NOMO-1 treated with dmso at 0.1 percent for 144 hours (cell line): ENCODE measurements at regions not wholly inside any gene's neighbourhood (a gene's known extent, or its start where the extent isn't known, plus 50 kb on each side); places are given as distances from the start of the nearest gene placed in this dataset.

ENCODE experiments used
- DNase-seq: peaks from one replicate; lab custom pipeline; 2025; ENCODE audit not compliant: unreplicated experiment; lab: John Stamatoyannopoulos, UW

- no peak for DNase-seq
Observed at GRCh38 chr18:39751161-39751560, 2185.6 kb upstream of the CELF4 start.

- no peak for DNase-seq
Observed at GRCh38 chr18:39749154-39749553, 2183.6 kb upstream of the CELF4 start.

- DNase-seq = no peak
Observed at GRCh38 chr18:39748727-39749126, 2183.1 kb upstream of the CELF4 start.

GRCh38 chr18:39746201-39746600 is 2180.6 kb upstream of the CELF4 start:
- DNase-seq = no peak

GRCh38 chr18:39743463-39743862 is 2177.9 kb upstream of the CELF4 start:
- no peak for DNase-seq

GRCh38 chr18:39741755-39742466 is 2176.3 kb upstream of the CELF4 start:
- no peak for DNase-seq

- DNase-seq = no peak
Observed at GRCh38 chr18:39737869-39738268, 2172.3 kb upstream of the CELF4 start.

GRCh38 chr18:39732918-39733317 is 2167.3 kb upstream of the CELF4 start:
- DNase-seq = no peak

GRCh38 chr18:39730606-39731005 is 2165.0 kb upstream of the CELF4 start:
- no peak for DNase-seq

GRCh38 chr18:39724652-39725051 is 2159.1 kb upstream of the CELF4 start:
- DNase-seq = no peak

GRCh38 chr18:39721712-39722111 is 2156.1 kb upstream of the CELF4 start:
- no peak for DNase-seq

GRCh38 chr18:39713961-39714360 is 2148.4 kb upstream of the CELF4 start:
- DNase-seq = no peak

GRCh38 chr18:39711701-39712100 is 2146.1 kb upstream of the CELF4 start:
- no peak for DNase-seq

- no peak for DNase-seq
Observed at GRCh38 chr18:39705362-39705761, 2139.8 kb upstream of the CELF4 start.

GRCh38 chr18:39702888-39703287 is 2137.3 kb upstream of the CELF4 start:
- DNase-seq = no peak

- no peak for DNase-seq
Observed at GRCh38 chr18:39701839-39702238, 2136.2 kb upstream of the CELF4 start.

- DNase-seq = no peak
Observed at GRCh38 chr18:39701055-39701783, 2135.6 kb upstream of the CELF4 start.

- no peak for DNase-seq
Observed at GRCh38 chr18:39699340-39699964, 2133.9 kb upstream of the CELF4 start.

GRCh38 chr18:39698436-39698835 is 2132.8 kb upstream of the CELF4 start:
- DNase-seq = no peak

GRCh38 chr18:39693359-39693758 is 2127.8 kb upstream of the CELF4 start:
- no peak for DNase-seq

- DNase-seq = no peak
Observed at GRCh38 chr18:39692367-39693015, 2126.9 kb upstream of the CELF4 start.
